ENCODE measurements at regions not wholly inside any gene's neighbourhood (a gene's known extent, or its start where the extent isn't known, plus 50 kb on each side); places are given as distances from the start of the nearest gene placed in this dataset.

DNA sequence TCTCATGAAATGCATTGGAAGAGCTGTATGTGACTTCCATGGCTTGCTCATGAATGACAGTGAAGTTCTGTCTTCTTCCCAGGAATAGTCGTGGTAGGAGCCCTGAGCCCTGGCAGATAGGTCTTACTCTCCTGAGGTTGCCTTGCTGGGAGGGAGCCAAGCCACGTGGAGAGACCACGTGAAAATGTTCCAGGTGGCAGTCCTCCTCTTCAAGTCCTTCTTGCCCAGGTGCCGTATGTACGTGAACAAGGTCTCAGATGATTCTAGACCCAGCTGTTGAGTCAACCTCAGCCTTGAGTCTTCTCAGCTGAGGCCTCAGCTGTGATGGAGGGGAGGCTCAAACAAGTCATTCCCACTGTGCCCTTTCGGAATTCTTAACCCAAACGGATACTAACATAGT lies 192.4 kb upstream of the PRDM1 start (continued):
- TF ChIP-seq ZNF407 (CRISPR knock-in tag; IDR thresholded peaks at IDR 0.05; ENCODE audit: not compliant biosample characterization) = no peak
- TF ChIP-seq GTF3A (CRISPR knock-in tag; conservative IDR thresholded peaks at IDR 0.05) = no peak
- TF ChIP-seq ZNF234 (CRISPR knock-in tag; conservative IDR thresholded peaks at IDR 0.05) = no peak
- TF ChIP-seq ZSCAN29 (CRISPR knock-in tag; conservative IDR thresholded peaks at IDR 0.05) = no peak
- no peak for TF ChIP-seq FOXC1 (CRISPR knock-in tag; IDR thresholded peaks at IDR 0.05; ENCODE audit: borderline replicate concordance)
- TF ChIP-seq PHF20 (CRISPR knock-in tag; IDR thresholded peaks at IDR 0.05) = no peak
